Endothelial cell of hepatic sinusoid (primary cell): ENCODE measurements at regions not wholly inside any gene's neighbourhood (a gene's known extent, or its start where the extent isn't known, plus 50 kb on each side); places are given as distances from the start of the nearest gene placed in this dataset.
"Not testable (repeated sequence)": the region's sequence is repeated elsewhere in the genome, so short reads cannot be mapped to it uniquely, and the experiment has no call there.

ENCODE experiments used
- in situ Hi-C: cut with HindIII; loops from 2 replicates; pipeline ENCODE4 v1.10.0; 2017; ENCODE audit warnings: low sequenced_read_pairs

- in situ Hi-C loops, result no loop called here
Observed at GRCh38 chr7:17552373-17552772, 253.9 kb downstream of the AHR start.

GRCh38 chr7:17552952-17553351 is 254.5 kb downstream of the AHR start:
- in situ Hi-C loops, result no loop called here

GRCh38 chr7:17554341-17555015 is 256.0 kb downstream of the AHR start:
- in situ Hi-C loops, result no loop called here

- in situ Hi-C loops, result no loop called here
Observed at GRCh38 chr7:17556247-17556956, 257.9 kb downstream of the AHR start.

- in situ Hi-C loops, result no loop called here
Observed at GRCh38 chr7:17557251-17557671, 258.8 kb downstream of the AHR start.

- in situ Hi-C loops, result no loop called here
Observed at GRCh38 chr7:17558135-17558534, 259.7 kb downstream of the AHR start.

GRCh38 chr7:17558558-17559332 is 260.3 kb downstream of the AHR start:
- in situ Hi-C loops, result no loop called here

- in situ Hi-C loops, result no loop called here
Observed at GRCh38 chr7:17559388-17559787, 260.9 kb downstream of the AHR start.

GRCh38 chr7:17560516-17560915 is 262.1 kb downstream of the AHR start:
- in situ Hi-C loops, result no loop called here

- in situ Hi-C loops, result no loop called here
Observed at GRCh38 chr7:17560966-17561365, 262.5 kb downstream of the AHR start.

- in situ Hi-C loops, result no loop called here
Observed at GRCh38 chr7:17564678-17565212, 266.3 kb downstream of the AHR start.

- in situ Hi-C loops, result no loop called here
Observed at GRCh38 chr7:17580141-17580540, 281.7 kb downstream of the AHR start.

GRCh38 chr7:17580856-17581255 is 282.4 kb downstream of the AHR start:
- in situ Hi-C loops, result no loop called here

GRCh38 chr7:17581301-17581700 is 282.8 kb downstream of the AHR start:
- in situ Hi-C loops, result no loop called here

- in situ Hi-C loops, result not testable (repeated sequence)
Observed at GRCh38 chr7:17582696-17583095, 284.2 kb downstream of the AHR start.

- in situ Hi-C loops, result no loop called here
Observed at GRCh38 chr7:17583786-17584185, 285.3 kb downstream of the AHR start.

- in situ Hi-C loops, result no loop called here
Observed at GRCh38 chr7:17584822-17585221, 286.4 kb downstream of the AHR start.

GRCh38 chr7:17586711-17587110 is 288.3 kb downstream of the AHR start:
- in situ Hi-C loops, result no loop called here

- in situ Hi-C loops, result no loop called here
Observed at GRCh38 chr7:17588730-17589129, 290.3 kb downstream of the AHR start.

- in situ Hi-C loops, result no loop called here
Observed at GRCh38 chr7:17589671-17590070, 291.2 kb downstream of the AHR start.

GRCh38 chr7:17590221-17590620 is 291.8 kb downstream of the AHR start:
- in situ Hi-C loops, result no loop called here
